ENCODE measurements at regions not wholly inside any gene's neighbourhood (a gene's known extent, or its start where the extent isn't known, plus 50 kb on each side); places are given as distances from the start of the nearest gene placed in this dataset.

DNA sequence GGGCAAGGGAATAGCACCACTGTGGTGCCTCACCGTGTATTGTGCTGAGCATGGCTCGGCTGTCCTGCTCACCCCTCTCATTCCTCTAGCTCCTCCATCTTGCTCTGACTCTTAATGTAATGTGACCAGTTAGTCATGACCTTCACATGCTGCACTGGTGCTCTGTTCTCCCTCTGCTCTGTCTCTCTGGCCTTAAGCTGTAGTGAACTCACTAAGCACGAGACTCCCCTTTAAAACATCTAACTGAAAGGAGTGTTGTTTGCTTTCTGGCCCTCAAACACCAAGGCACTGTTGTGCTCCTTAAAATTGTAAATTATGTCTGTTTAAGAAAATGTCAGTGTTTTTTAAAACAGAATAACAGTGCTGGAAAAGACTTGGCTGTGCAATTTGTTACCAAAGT lies 140.4 kb downstream of the HDGFL1 start:
- Histone ChIP-seq H3K4me1 (ENCODE audit: insufficient read depth) (no peaks in the 10 kb centered on the region), H3K9me2 (replicated peaks; ENCODE audit: insufficient read depth) (no peaks in the 10 kb centered on the region), H3K4me3 (no peak overlapping the region), H2AFZ (no peak overlapping the region), H3K27me3 (no peaks in the 10 kb centered on the region), H3K27ac (no peak overlapping the region), H3K4me2 (no peak overlapping the region), H3K36me3 (replicated peaks; ENCODE audit: insufficient read depth, low read depth) (no peaks in the 10 kb centered on the region), H3K79me2 (no peaks in the 10 kb centered on the region), H3K9me3 (ENCODE audit: low read depth) (no peaks in the 10 kb centered on the region), H4K20me1 (ENCODE audit: insufficient read depth, poor library complexity, severe bottlenecking) (no peaks in the 10 kb centered on the region)
- WGBS (ENCODE audit: low lambda C conversion rate, missing lambda C conversion rate), result 81% methylated on average over 3 of the region's 3 CpGs
- DNase-seq (ENCODE audit: low spot score), result no peak
- no peak for TF ChIP-seq EZH2phosphoT487 (IDR thresholded peaks at IDR 0.05; ENCODE audit: low read depth, severe bottlenecking, unreplicated experiment)
- TF ChIP-seq EZH2 (IDR thresholded peaks at IDR 0.05; ENCODE audit: borderline replicate concordance), result no peak
- TF ChIP-seq, protein P1, sequence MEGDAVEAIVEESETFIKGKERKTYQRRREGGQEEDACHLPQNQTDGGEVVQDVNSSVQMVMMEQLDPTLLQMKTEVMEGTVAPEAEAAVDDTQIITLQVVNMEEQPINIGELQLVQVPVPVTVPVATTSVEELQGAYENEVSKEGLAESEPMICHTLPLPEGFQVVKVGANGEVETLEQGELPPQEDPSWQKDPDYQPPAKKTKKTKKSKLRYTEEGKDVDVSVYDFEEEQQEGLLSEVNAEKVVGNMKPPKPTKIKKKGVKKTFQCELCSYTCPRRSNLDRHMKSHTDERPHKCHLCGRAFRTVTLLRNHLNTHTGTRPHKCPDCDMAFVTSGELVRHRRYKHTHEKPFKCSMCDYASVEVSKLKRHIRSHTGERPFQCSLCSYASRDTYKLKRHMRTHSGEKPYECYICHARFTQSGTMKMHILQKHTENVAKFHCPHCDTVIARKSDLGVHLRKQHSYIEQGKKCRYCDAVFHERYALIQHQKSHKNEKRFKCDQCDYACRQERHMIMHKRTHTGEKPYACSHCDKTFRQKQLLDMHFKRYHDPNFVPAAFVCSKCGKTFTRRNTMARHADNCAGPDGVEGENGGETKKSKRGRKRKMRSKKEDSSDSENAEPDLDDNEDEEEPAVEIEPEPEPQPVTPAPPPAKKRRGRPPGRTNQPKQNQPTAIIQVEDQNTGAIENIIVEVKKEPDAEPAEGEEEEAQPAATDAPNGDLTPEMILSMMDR (IDR thresholded peaks at IDR 0.05; ENCODE audit: poor library complexity), result no peak

DNA sequence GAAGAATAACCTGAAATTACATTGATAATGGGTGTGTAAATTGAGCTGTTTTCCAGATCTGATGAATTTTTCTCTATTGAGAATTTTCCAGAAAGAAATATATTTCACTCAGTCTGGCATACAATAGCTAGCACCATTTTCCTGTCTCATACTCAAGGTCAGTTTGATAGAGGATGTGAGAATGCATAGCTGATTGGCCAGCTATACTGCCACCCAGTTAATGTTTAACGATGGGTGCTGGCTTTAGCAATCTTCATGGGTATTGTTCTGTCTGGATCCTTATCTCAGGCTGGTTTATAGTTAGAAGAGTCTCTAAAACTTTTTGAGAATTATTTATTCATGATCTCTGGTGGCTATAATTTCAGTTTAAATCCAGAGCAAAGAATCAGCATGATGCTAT lies 147.4 kb downstream of the HDGFL1 start:
- no peak overlapping the region for H3K4me3 ChIP-seq
- H3K9me3 ChIP-seq (ENCODE audit: low read depth), result no peaks in the 10 kb centered on the region
- H3K27ac ChIP-seq, result no peak overlapping the region
- H3K4me1 ChIP-seq (ENCODE audit: insufficient read depth), result no peaks in the 10 kb centered on the region
- 65% methylated on average over 1 of the region's 1 CpG for WGBS (ENCODE audit: low lambda C conversion rate, missing lambda C conversion rate)
- H3K9me2 ChIP-seq (replicated peaks; ENCODE audit: insufficient read depth), result no peaks in the 10 kb centered on the region
- no peak overlapping the region for H3K4me2 ChIP-seq
- H3K79me2 ChIP-seq, result no peaks in the 10 kb centered on the region
- H4K20me1 ChIP-seq (ENCODE audit: insufficient read depth, poor library complexity, severe bottlenecking), result no peaks in the 10 kb centered on the region
- TF ChIP-seq, protein P1 (IDR thresholded peaks at IDR 0.05; ENCODE audit: poor library complexity), result no peak
- TF ChIP-seq EZH2 (IDR thresholded peaks at IDR 0.05; ENCODE audit: borderline replicate concordance) (no peak), EZH2phosphoT487 (IDR thresholded peaks at IDR 0.05; ENCODE audit: low read depth, severe bottlenecking, unreplicated experiment) (no peak)
- no peaks in the 10 kb centered on the region for H3K36me3 ChIP-seq (replicated peaks; ENCODE audit: insufficient read depth, low read depth)
- peak; percentile 15 for DNase-seq (ENCODE audit: low spot score)
- no peak overlapping the region for H2AFZ ChIP-seq
- no peaks in the 10 kb centered on the region for H3K27me3 ChIP-seq

DNA sequence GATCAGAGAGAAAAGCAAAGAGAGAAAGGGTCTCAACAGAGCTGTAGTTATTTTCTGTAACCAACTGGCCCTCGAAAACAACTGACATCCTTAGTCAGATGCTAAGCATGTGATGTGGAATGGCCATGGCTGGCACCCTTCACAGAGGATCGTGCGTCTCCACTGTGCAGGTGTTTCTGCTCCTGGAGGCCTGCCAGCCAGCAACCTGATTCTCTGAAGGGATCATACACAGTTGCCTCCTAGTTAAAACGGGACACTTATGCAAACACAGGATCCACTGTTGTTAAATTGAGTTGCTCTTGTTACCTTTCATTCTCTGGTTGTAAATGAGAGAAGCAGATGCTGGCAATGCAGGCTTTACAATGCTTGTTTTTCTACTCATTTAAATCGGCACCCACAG lies 148.5 kb downstream of the HDGFL1 start:
- Histone ChIP-seq H3K4me3 (no peak overlapping the region), H3K36me3 (replicated peaks; ENCODE audit: insufficient read depth, low read depth) (no peaks in the 10 kb centered on the region), H3K9me3 (ENCODE audit: low read depth) (no peaks in the 10 kb centered on the region), H3K4me2 (no peak overlapping the region), H2AFZ (no peak overlapping the region), H3K27ac (no peak overlapping the region), H4K20me1 (ENCODE audit: insufficient read depth, poor library complexity, severe bottlenecking) (no peaks in the 10 kb centered on the region), H3K9me2 (replicated peaks; ENCODE audit: insufficient read depth) (no peaks in the 10 kb centered on the region), H3K4me1 (ENCODE audit: insufficient read depth) (no peaks in the 10 kb centered on the region), H3K27me3 (no peaks in the 10 kb centered on the region), H3K79me2 (no peaks in the 10 kb centered on the region)
- DNase-seq (ENCODE audit: low spot score), result peak; percentile 11
- 65% methylated on average over 5 of the region's 5 CpGs for WGBS (ENCODE audit: low lambda C conversion rate, missing lambda C conversion rate)
- no peak for TF ChIP-seq EZH2phosphoT487 (IDR thresholded peaks at IDR 0.05; ENCODE audit: low read depth, severe bottlenecking, unreplicated experiment)
- no peak for TF ChIP-seq EZH2 (IDR thresholded peaks at IDR 0.05; ENCODE audit: borderline replicate concordance)
- TF ChIP-seq, protein P1 (IDR thresholded peaks at IDR 0.05; ENCODE audit: poor library complexity), result no peak

DNA sequence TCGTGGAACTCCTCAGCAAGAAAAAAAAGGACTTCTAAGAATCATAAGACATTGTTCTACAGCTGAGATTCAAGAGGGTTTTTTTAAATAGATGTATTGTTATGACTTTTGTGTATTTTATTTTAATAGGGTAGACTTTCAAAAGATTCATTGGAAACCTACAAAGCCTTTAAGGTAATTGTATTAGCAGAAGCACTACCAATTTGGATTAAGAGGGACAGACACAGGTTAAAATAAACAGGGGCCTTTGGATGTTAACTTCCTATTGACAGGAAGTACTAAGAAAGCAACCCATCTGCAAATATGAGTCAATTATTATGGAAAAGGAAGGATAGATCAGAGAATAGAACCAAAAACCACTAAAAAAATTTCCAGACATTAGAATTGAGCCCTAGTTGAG lies 153.5 kb downstream of the HDGFL1 start:
- H2AFZ ChIP-seq, result no peak overlapping the region
- no peaks in the 10 kb centered on the region for H4K20me1 ChIP-seq (ENCODE audit: insufficient read depth, poor library complexity, severe bottlenecking)
- no peaks in the 10 kb centered on the region for H3K79me2 ChIP-seq
- H3K9me3 ChIP-seq (ENCODE audit: low read depth), result peaks cover 7% of the 10 kb centered on the region
- TF ChIP-seq EZH2phosphoT487 (IDR thresholded peaks at IDR 0.05; ENCODE audit: low read depth, severe bottlenecking, unreplicated experiment) (no peak), EZH2 (IDR thresholded peaks at IDR 0.05; ENCODE audit: borderline replicate concordance) (no peak)
- TF ChIP-seq, protein P1 (IDR thresholded peaks at IDR 0.05; ENCODE audit: poor library complexity), result no peak
- H3K27me3 ChIP-seq, result no peaks in the 10 kb centered on the region
- no peak overlapping the region for H3K27ac ChIP-seq
- no peaks in the 10 kb centered on the region for H3K4me1 ChIP-seq (ENCODE audit: insufficient read depth)
- WGBS (ENCODE audit: low lambda C conversion rate, missing lambda C conversion rate), result 96% methylated on average over 1 of the region's 1 CpG
- H3K9me2 ChIP-seq (replicated peaks; ENCODE audit: insufficient read depth), result no peaks in the 10 kb centered on the region
- H3K4me3 ChIP-seq, result no peak overlapping the region
- no peak for DNase-seq (ENCODE audit: low spot score)
- no peaks in the 10 kb centered on the region for H3K36me3 ChIP-seq (replicated peaks; ENCODE audit: insufficient read depth, low read depth)
- H3K4me2 ChIP-seq, result no peak overlapping the region
